Caco-2 (cell line): ENCODE measurements at regions not wholly inside any gene's neighbourhood (a gene's known extent, or its start where the extent isn't known, plus 50 kb on each side); places are given as distances from the start of the nearest gene placed in this dataset.

Source experiments
- BruUV-seq: library from RNA; stranded (reverse); fragments of 400-500 nt; replicated peaks from 2 replicates; lab custom pipeline; 2021; lab: Mats Ljungman, UMichigan
- CTCF ChIA-PET: fragments of 300-600 bp; sonication (Branson Sonifier 250); formaldehyde crosslinking; loops from one replicate; lab custom pipeline; 2022; ENCODE audit warnings: antibody characterized with exemption; lab: Charles Lee
- POLR2A ChIA-PET: fragments of 300-600 bp; sonication (Branson Sonifier 250); formaldehyde crosslinking; loops from one replicate; lab custom pipeline; 2022; ENCODE audit warnings: antibody characterized with exemption; lab: Charles Lee
- DNase-seq, 2 experiments: peaks; one replicate each; pipeline versions ENCODE4 v3.0.0 to v3.0.0-alpha.2; 2020 to 2022
- H3K27me3 ChIP-seq: replicated peaks from 2 replicates; pipeline ENCODE4 v1.6.0; 2011; ENCODE audit warnings: low read length; ENCODE audit not compliant: control insufficient read depth, insufficient read depth
- H3K36me3 ChIP-seq: 2 replicates; pipeline ENCODE4 v1.5.1; 2011; ENCODE audit warnings: low read length; ENCODE audit not compliant: control insufficient read depth, insufficient read depth
- H3K4me1 ChIP-seq: fragments of 250-450 bp; sonication (Bioruptor Pico); 2 replicates; pipeline ENCODE4 v1.5.1; 2020; ENCODE audit warnings: mild to moderate bottlenecking
- H3K4me3 ChIP-seq: 2 replicates; pipeline ENCODE4 v1.5.1; 2011; ENCODE audit warnings: low read depth, mild to moderate bottlenecking, control low read depth, low read length
- H3K9me3 ChIP-seq: fragments of 250-450 bp; sonication (Bioruptor Pico); 2 replicates; pipeline ENCODE4 v1.5.1; 2020; ENCODE audit warnings: mild to moderate bottlenecking, moderate library complexity
- H3K27ac Mint-ChIP-seq: one replicate; pipeline ENCODE4 v1.8.0; 2022; ENCODE audit warnings: mixed read lengths; ENCODE audit not compliant: unreplicated experiment
- H3K27me3 Mint-ChIP-seq: one replicate; pipeline ENCODE4 v1.8.0; 2022; ENCODE audit warnings: mixed read lengths; ENCODE audit not compliant: insufficient read depth, unreplicated experiment
- H3K36me3 Mint-ChIP-seq: one replicate; pipeline ENCODE4 v1.8.0; 2022; ENCODE audit warnings: mild to moderate bottlenecking, mixed read lengths; ENCODE audit not compliant: insufficient read depth, unreplicated experiment
- H3K4me1 Mint-ChIP-seq: one replicate; pipeline ENCODE4 v1.8.0; 2022; ENCODE audit warnings: low read depth, mixed read lengths; ENCODE audit not compliant: unreplicated experiment
- H3K4me3 Mint-ChIP-seq: one replicate; pipeline ENCODE4 v1.8.0; 2022; ENCODE audit warnings: mild to moderate bottlenecking, moderate library complexity, mixed read lengths; ENCODE audit not compliant: unreplicated experiment
- H3K9me3 Mint-ChIP-seq: one replicate; pipeline ENCODE4 v1.8.0; 2022; ENCODE audit warnings: mixed read lengths; ENCODE audit not compliant: unreplicated experiment
- CTCF ChIP-seq, 2 experiments: fragments of 200-600 bp in 1 of 2; IDR thresholded peaks; 1 replicate in 1 of 2; 2 replicates in 1 of 2; pipeline versions ENCODE4 v1.5.1 to v1.8.0; 2011 to 2022; ENCODE audit warnings: antibody characterized with exemption in 1 of 2, control low read depth in 1 of 2, inconsistent platforms in 1 of 2, low read depth in 1 of 2, low read length in 1 of 2, mild to moderate bottlenecking in 1 of 2, moderate library complexity in 1 of 2; ENCODE audit not compliant: insufficient read depth in 1 of 2, severe bottlenecking in 1 of 2, unreplicated experiment in 1 of 2
- intact Hi-C: fragments of 100-400 bp; cut with micrococcal nuclease; formaldehyde crosslinking; loops from one replicate; pipeline ENCODE4 v1.10.0; 2022; ENCODE audit not compliant: unreplicated experiment

- BruUV-seq = no TSS peak
- Histone ChIP-seq H3K9me3 (no peaks in the 10 kb centered on the region), H3K4me1 (no peaks in the 10 kb centered on the region), H3K4me3 (no peak overlapping the region), H3K36me3 (no peaks in the 10 kb centered on the region), H3K27me3 (no peaks in the 10 kb centered on the region)
- no peak overlapping the region for H3K4me3 Mint-ChIP-seq
- peaks cover 8% of the 10 kb centered on the region for H3K9me3 Mint-ChIP-seq
- no peaks in the 10 kb centered on the region for H3K4me1 Mint-ChIP-seq
- H3K27me3 Mint-ChIP-seq = no peaks in the 10 kb centered on the region
- ChIA-PET POLR2A (no interaction called here), CTCF (no interaction called here)
- intact Hi-C loops = no loop called here
- H3K27ac Mint-ChIP-seq = no peak overlapping the region
- no peak for TF ChIP-seq CTCF (IDR thresholded peaks at IDR 0.05; ENCODE audit: insufficient read depth in 1 of 2, low read depth in 1 of 2, low read length in 1 of 2, severe bottlenecking in 1 of 2, unreplicated experiment in 1 of 2)
- peaks cover 5% of the 10 kb centered on the region for H3K36me3 Mint-ChIP-seq
- no peak for DNase-seq
Observed at GRCh38 chr18:77374446-77374805, 124.8 kb downstream of the GALR1 start.

GRCh38 chr18:77376043-77376732 lies 126.5 kb downstream of the GALR1 start:
- Histone ChIP-seq H3K4me3 (no peak overlapping the region), H3K4me1 (no peaks in the 10 kb centered on the region), H3K27me3 (no peaks in the 10 kb centered on the region), H3K9me3 (no peaks in the 10 kb centered on the region), H3K36me3 (no peaks in the 10 kb centered on the region)
- DNase-seq = no peak
- no peaks in the 10 kb centered on the region for H3K27me3 Mint-ChIP-seq
- no peaks in the 10 kb centered on the region for H3K4me1 Mint-ChIP-seq
- ChIA-PET CTCF (no interaction called here), POLR2A (no interaction called here)
- no peaks in the 10 kb centered on the region for H3K36me3 Mint-ChIP-seq
- TF ChIP-seq CTCF (IDR thresholded peaks at IDR 0.05; ENCODE audit: insufficient read depth in 1 of 2, low read depth in 1 of 2, low read length in 1 of 2, severe bottlenecking in 1 of 2, unreplicated experiment in 1 of 2) = no peak
- H3K4me3 Mint-ChIP-seq = no peak overlapping the region
- H3K27ac Mint-ChIP-seq = no peak overlapping the region
- no peaks in the 10 kb centered on the region for H3K9me3 Mint-ChIP-seq
- BruUV-seq = no TSS peak
- intact Hi-C loops = no loop called here

- Mint-ChIP-seq H3K4me3 (no peak overlapping the region), H3K27ac (no peak overlapping the region), H3K36me3 (no peaks in the 10 kb centered on the region), H3K27me3 (no peaks in the 10 kb centered on the region), H3K4me1 (no peaks in the 10 kb centered on the region), H3K9me3 (no peaks in the 10 kb centered on the region)
- Histone ChIP-seq H3K9me3 (no peaks in the 10 kb centered on the region), H3K36me3 (no peaks in the 10 kb centered on the region), H3K4me1 (no peaks in the 10 kb centered on the region), H3K4me3 (no peak overlapping the region), H3K27me3 (no peaks in the 10 kb centered on the region)
- intact Hi-C loops = no loop called here
- DNase-seq = no peak
- BruUV-seq = no TSS peak
- TF ChIP-seq CTCF (IDR thresholded peaks at IDR 0.05; ENCODE audit: insufficient read depth in 1 of 2, low read depth in 1 of 2, low read length in 1 of 2, severe bottlenecking in 1 of 2, unreplicated experiment in 1 of 2) = no peak
- CTCF ChIA-PET = no interaction called here
- POLR2A ChIA-PET = no interaction called here
Observed at GRCh38 chr18:77376733-77377094, 127.1 kb downstream of the GALR1 start.
